HCT116 (cell line): ENCODE measurements at regions not wholly inside any gene's neighbourhood (a gene's known extent, or its start where the extent isn't known, plus 50 kb on each side); places are given as distances from the start of the nearest gene placed in this dataset.

ENCODE experiments used
- ATAC-seq: fragments of 200-7000 bp; cut with Tn5 transposase; 2 replicates; pipeline ENCODE4 v1.9.1; 2020; ENCODE audit warnings: mild to moderate bottlenecking, moderate library complexity
- BruUV-seq: library from RNA; stranded (reverse); fragments of 400-500 nt; replicated peaks from 2 replicates; lab custom pipeline; 2021; lab: Mats Ljungman, UMichigan
- CTCF ChIA-PET: fragments of 300-600 bp; sonication (Branson Sonifier 250); formaldehyde crosslinking; loops from one replicate; lab custom pipeline; 2021; ENCODE audit warnings: antibody characterized with exemption; lab: Charles Lee
- POLR2A ChIA-PET: fragments of 300-600, 350-600 bp; sonication (Branson Sonifier 250); formaldehyde crosslinking; loops from one replicate; lab custom pipeline; 2021; ENCODE audit warnings: antibody characterized with exemption; lab: Charles Lee
- RAD21 ChIA-PET, 2 experiments: fragments of 300-600 bp; sonication (Branson Sonifier 250); formaldehyde crosslinking; loops; one replicate each; lab custom pipeline; 2023; ENCODE audit warnings: low total read pairs in 2 of 2; ENCODE audit not compliant: uncharacterized antibody in 2 of 2, unreplicated experiment in 2 of 2, low non-redundant PET in 1 of 2; lab: Charles Lee
- DNase-seq: peaks from one replicate; pipeline ENCODE4 v3.0.0-alpha.2; 2010; ENCODE audit warnings: low read depth, low spot score
- H2AFZ ChIP-seq: fragments of 200-600 bp; shearing (Covaris generic), sonication (generic); 2 replicates; pipeline ENCODE4 v1.6.1; 2017; ENCODE audit warnings: low read depth, mixed run types, mixed read lengths, antibody characterized with exemption, low read length; ENCODE audit not compliant: poor library complexity, severe bottlenecking
- H3K27ac ChIP-seq: 2 replicates; pipeline ENCODE4 v1.5.1; 2012; ENCODE audit warnings: low read depth, low read length
- H3K27me3 ChIP-seq: fragments of 200-600 bp; sonication (generic); 2 replicates; pipeline ENCODE4 v1.6.1; 2016; ENCODE audit warnings: mixed run types, low read length, mixed read lengths; ENCODE audit not compliant: insufficient read depth
- H3K36me3 ChIP-seq, 2 experiments: fragments of 200-500 bp in 1 of 2; fragments of 200-600 bp in 1 of 2; sonication (Bioruptor generic) in 1 of 2; sonication (generic) in 1 of 2; 2 replicates each; pipeline versions ENCODE4 v1.5.1 to v1.6.1; 2014 to 2016; ENCODE audit warnings: low read length in 2 of 2, inconsistent platforms in 1 of 2, mixed read lengths in 1 of 2, mixed run types in 1 of 2; ENCODE audit not compliant: insufficient read depth in 2 of 2, control insufficient read depth in 1 of 2
- H3K4me1 ChIP-seq, 2 experiments: fragments of 200-600 bp in 1 of 2; sonication (generic) in 1 of 2; 2 replicates each; pipeline versions ENCODE4 v1.5.1 to v1.6.1; 2012 to 2017; ENCODE audit warnings: low read length in 2 of 2, inconsistent platforms in 1 of 2, mild to moderate bottlenecking in 1 of 2, mixed read lengths in 1 of 2, mixed run types in 1 of 2, moderate library complexity in 1 of 2; ENCODE audit not compliant: insufficient read depth in 2 of 2, control insufficient read depth in 1 of 2
- H3K4me2 ChIP-seq: fragments of 200-600 bp; sonication (generic); 2 replicates; pipeline ENCODE4 v1.6.1; 2017; ENCODE audit warnings: mixed run types, low read length, mixed read lengths
- H3K4me3 ChIP-seq, 2 experiments: fragments of 200-600 bp in 1 of 2; sonication (generic) in 1 of 2; replicated peaks in 1 of 2; 2 replicates each; pipeline ENCODE4 v1.5.1; 2011 to 2016; ENCODE audit warnings: low read length in 2 of 2, control low read depth in 1 of 2, low read depth in 1 of 2, mild to moderate bottlenecking in 1 of 2, mixed read lengths in 1 of 2, mixed run types in 1 of 2
- H3K79me2 ChIP-seq: fragments of 200-600 bp; sonication (generic); 2 replicates; pipeline ENCODE4 v1.6.1; 2017; ENCODE audit warnings: mild to moderate bottlenecking, mixed run types, low read length, moderate library complexity, mixed read lengths; ENCODE audit not compliant: insufficient read depth
- H3K9ac ChIP-seq: fragments of 200-600 bp; sonication (generic); 2 replicates; pipeline ENCODE4 v1.6.1; 2016; ENCODE audit warnings: low read length, mixed read lengths
- H3K9me2 ChIP-seq: fragments of 200-600 bp; sonication (generic), shearing (Covaris generic); 2 replicates; pipeline ENCODE4 v1.6.1; 2017; ENCODE audit warnings: mixed run types, mild to moderate bottlenecking, moderate library complexity; ENCODE audit not compliant: insufficient read depth
- H3K9me3 ChIP-seq, 2 experiments: fragments of 200-500 bp in 1 of 2; fragments of 200-600 bp in 1 of 2; sonication (Bioruptor generic) in 1 of 2; sonication (generic) in 1 of 2; 2 replicates each; pipeline ENCODE4 v1.6.1; 2014 to 2017; ENCODE audit warnings: low read length in 2 of 2, mixed read lengths in 2 of 2, inconsistent platforms in 1 of 2, low read depth in 1 of 2, mild to moderate bottlenecking in 1 of 2, mixed run types in 1 of 2, moderate library complexity in 1 of 2; ENCODE audit not compliant: control insufficient read depth in 1 of 2, insufficient read depth in 1 of 2
- H4K20me1 ChIP-seq: fragments of 200-600 bp; sonication (generic), shearing (Covaris generic); 2 replicates; pipeline ENCODE4 v1.6.1; 2017; ENCODE audit warnings: mixed run types, mild to moderate bottlenecking, moderate library complexity; ENCODE audit not compliant: insufficient read depth
- CEBPB ChIP-seq: IDR thresholded peaks from 2 replicates; pipeline ENCODE4 v1.6.1; 2012; ENCODE audit warnings: low read depth
- CTCF ChIP-seq, 3 experiments: fragments of 200-600 bp in 1 of 3; sonication (generic) in 1 of 3; IDR thresholded peaks in 2 of 3; conservative IDR thresholded peaks in 1 of 3; 2 replicates each; pipeline ENCODE4 v1.5.1; 2012 to 2017; ENCODE audit warnings: low read depth in 2 of 3, low read length in 2 of 3, antibody characterized with exemption in 1 of 3, borderline replicate concordance in 1 of 3, control low read depth in 1 of 3, mild to moderate bottlenecking in 1 of 3, mixed read lengths in 1 of 3, mixed run types in 1 of 3, moderate library complexity in 1 of 3; ENCODE audit not compliant: insufficient read depth in 1 of 3
- EGR1 ChIP-seq: IDR thresholded peaks from 2 replicates; pipeline ENCODE4 v1.6.1; 2012; ENCODE audit warnings: low read depth
- EZH2 ChIP-seq: fragments of 200-600 bp; sonication (generic); IDR thresholded peaks from 2 replicates; pipeline ENCODE4 v1.6.1; 2017; ENCODE audit warnings: antibody characterized with exemption, mixed run types
- EZH2phosphoT487 ChIP-seq: fragments of 200-600 bp; IDR thresholded peaks from 2 replicates; pipeline ENCODE4 v1.6.1; 2018; ENCODE audit warnings: antibody characterized with exemption, borderline replicate concordance
- FOSL1 ChIP-seq: IDR thresholded peaks from 2 replicates; pipeline ENCODE4 v1.6.1; 2012; ENCODE audit warnings: low read depth
- JUND ChIP-seq: IDR thresholded peaks from 2 replicates; pipeline ENCODE4 v1.6.1; 2012
- MAX ChIP-seq: IDR thresholded peaks from 2 replicates; pipeline ENCODE4 v1.6.1; 2012
- POLR2AphosphoS5 ChIP-seq: IDR thresholded peaks from 2 replicates; pipeline ENCODE4 v1.6.1; 2011; ENCODE audit warnings: mild to moderate bottlenecking, low read depth, low read length, moderate library complexity
- REST ChIP-seq: IDR thresholded peaks from 2 replicates; pipeline ENCODE4 v1.6.1; 2012; ENCODE audit warnings: low read depth
- SIN3A ChIP-seq: IDR thresholded peaks from 2 replicates; pipeline ENCODE4 v1.6.1; 2012; ENCODE audit warnings: low read depth
- SP1 ChIP-seq: IDR thresholded peaks from 2 replicates; pipeline ENCODE4 v1.6.1; 2012; ENCODE audit warnings: low read depth
- SRF ChIP-seq: IDR thresholded peaks from 2 replicates; pipeline ENCODE4 v1.6.1; 2012; ENCODE audit warnings: low read depth
- YY1 ChIP-seq: IDR thresholded peaks from 2 replicates; pipeline ENCODE4 v1.6.1; 2011; ENCODE audit warnings: low read length, low read depth, moderate library complexity, mild to moderate bottlenecking; ENCODE audit not compliant: insufficient replicate concordance; ENCODE audit errors: extremely low read depth
- ZBTB33 ChIP-seq: IDR thresholded peaks from 2 replicates; pipeline ENCODE4 v1.6.1; 2011; ENCODE audit warnings: mild to moderate bottlenecking, low read length, moderate library complexity; ENCODE audit not compliant: insufficient replicate concordance; ENCODE audit errors: extremely low read depth
- ZFX ChIP-seq: fragments of 450-650 bp; IDR thresholded peaks from 2 replicates; pipeline ENCODE4 v1.6.1; 2017
- ZNF274 ChIP-seq: fragments of 200-500 bp; sonication (Bioruptor generic); IDR thresholded peaks from 2 replicates; pipeline ENCODE4 v1.6.1; 2014; ENCODE audit warnings: mild to moderate bottlenecking, low read depth, low read length, inconsistent platforms
- intact Hi-C: fragments of 100-400 bp; cut with micrococcal nuclease; formaldehyde crosslinking; loops from 2 replicates; pipeline ENCODE4 v1.10.0; 2022

- Histone ChIP-seq H3K4me2 (no peak overlapping the region), H3K79me2 (no peaks in the 10 kb centered on the region), H3K27ac (no peak overlapping the region), H3K4me3 (no peak overlapping the region), H3K4me1 (no peaks in the 10 kb centered on the region), H3K9me3 (no peaks in the 10 kb centered on the region), H2AFZ (no peak overlapping the region), H3K9me2 (no peaks in the 10 kb centered on the region), H3K9ac (no peak overlapping the region), H4K20me1 (no peaks in the 10 kb centered on the region), H3K36me3 (no peaks in the 10 kb centered on the region), H3K27me3 (0 out of 2 replicates have a peak, but pooled peaks cover 8% of the 10 kb centered on the region)
- ChIA-PET CTCF (no interaction called here), RAD21 (no interaction called here), POLR2A (no interaction called here)
- ATAC-seq (no peak), DNase-seq (no peak)
- BruUV-seq = no TSS peak
- intact Hi-C loops = no loop called here
- TF ChIP-seq EZH2phosphoT487 = no peak
- TF ChIP-seq EZH2 = no peak
- TF ChIP-seq JUND = no peak
- TF ChIP-seq ZBTB33 = no peak
- no peak for TF ChIP-seq ZNF274
- TF ChIP-seq ZFX = no peak
- no peak for TF ChIP-seq YY1
- TF ChIP-seq SP1 = no peak
- no peak for TF ChIP-seq CTCF (IDR thresholded peaks at IDR 0.05 in 2 of 3, conservative IDR thresholded peaks at IDR 0.05 in 1 of 3; ENCODE audit: borderline replicate concordance in 1 of 3, insufficient read depth in 1 of 3, low read depth in 2 of 3, low read length in 2 of 3)
- TF ChIP-seq FOSL1 = no peak
- no peak for TF ChIP-seq EGR1
- TF ChIP-seq POLR2AphosphoS5 = no peak
- no peak for TF ChIP-seq MAX
- no peak for TF ChIP-seq CEBPB
- no peak for TF ChIP-seq SIN3A
- no peak for TF ChIP-seq REST
- TF ChIP-seq SRF = no peak
Measured at GRCh38 chr6:133159255-133159795, 81.8 kb upstream of the EYA4 start.
